GM18520 (cell line): ENCODE measurements at regions not wholly inside any gene's neighbourhood (a gene's known extent, or its start where the extent isn't known, plus 50 kb on each side); places are given as distances from the start of the nearest gene placed in this dataset.
"Not testable (repeated sequence)": the region's sequence is repeated elsewhere in the genome, so short reads cannot be mapped to it uniquely, and the experiment has no call there.

ENCODE experiments used
- ATAC-seq: cut with Tn5 transposase; IDR thresholded peaks from one replicate; pipeline ENCODE4 v1.9.1; 2021; ENCODE audit not compliant: unreplicated experiment

DNA sequence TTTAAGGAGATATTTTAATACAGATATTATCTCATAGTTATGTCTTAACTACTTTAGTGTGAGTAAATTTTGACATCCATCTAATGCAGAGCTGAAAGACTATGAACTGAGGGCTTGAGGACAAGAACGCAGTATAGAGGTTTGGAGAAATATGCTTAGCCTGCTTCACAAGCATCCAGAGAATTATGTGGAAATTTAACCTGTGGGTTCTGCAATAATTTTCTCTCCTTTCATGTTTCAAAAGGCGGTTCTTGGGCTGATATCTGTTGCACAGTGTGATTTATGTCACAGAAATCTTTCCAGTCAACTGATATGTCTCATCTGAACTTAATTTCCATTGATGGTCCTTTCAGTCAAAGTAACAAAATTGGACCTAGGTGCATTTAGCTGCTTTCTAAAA is 371.9 kb upstream of the VRK2 start:
- no peak for ATAC-seq

DNA sequence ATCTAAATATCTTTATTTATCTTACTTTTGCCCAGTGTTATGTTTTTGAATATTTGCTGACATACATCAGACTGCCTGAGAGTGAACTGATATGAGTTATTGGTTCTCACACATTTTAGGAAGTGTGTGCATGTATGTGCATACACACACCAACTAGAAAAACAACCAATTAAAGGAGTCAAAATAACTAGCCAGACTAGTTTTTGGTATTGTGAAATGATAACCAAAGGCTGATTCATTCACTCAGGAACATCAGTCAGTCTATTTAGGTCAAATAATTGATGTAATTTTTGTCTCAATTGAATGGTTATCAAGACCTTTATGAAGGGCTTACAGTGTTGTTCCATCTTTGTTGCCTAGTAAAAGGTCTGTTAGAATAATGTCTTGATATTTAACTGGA is 369.3 kb upstream of the VRK2 start:
- ATAC-seq, result no peak

GRCh38 chr2:57681650-57682049 is 365.0 kb upstream of the VRK2 start:
- ATAC-seq, result no peak

- no peak for ATAC-seq
Observed at GRCh38 chr2:57685032-57685431, 361.6 kb upstream of the VRK2 start.

GRCh38 chr2:57692395-57692794 is 354.2 kb upstream of the VRK2 start:
- no peak for ATAC-seq

GRCh38 chr2:57693177-57693576 is 353.4 kb upstream of the VRK2 start:
- no peak for ATAC-seq

GRCh38 chr2:57693965-57694364 is 352.6 kb upstream of the VRK2 start:
- no peak for ATAC-seq

- ATAC-seq, result no peak
Observed at GRCh38 chr2:57696016-57696415, 350.6 kb upstream of the VRK2 start.

DNA sequence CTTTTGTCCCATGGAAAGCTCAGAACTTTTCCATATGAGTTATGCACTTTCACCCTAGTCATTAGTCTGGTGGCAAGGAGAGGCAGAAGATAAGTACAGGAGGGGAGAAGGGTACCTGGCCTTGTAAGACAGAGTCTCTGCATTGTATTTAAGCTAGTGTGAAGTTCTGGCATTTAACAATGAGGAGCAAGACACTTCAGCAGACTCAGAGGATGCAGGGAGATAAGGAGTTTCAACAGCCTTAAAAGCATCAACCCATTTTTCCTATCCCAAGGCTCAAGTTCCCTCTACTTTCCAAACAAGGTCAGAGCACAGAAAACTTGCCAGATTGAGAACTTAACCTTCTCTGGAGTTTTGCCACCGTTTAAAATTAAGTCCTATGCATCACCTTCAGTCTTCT is 348.2 kb upstream of the VRK2 start:
- no peak for ATAC-seq

GRCh38 chr2:57698935-57699449 is 347.6 kb upstream of the VRK2 start:
- ATAC-seq, result no peak

DNA sequence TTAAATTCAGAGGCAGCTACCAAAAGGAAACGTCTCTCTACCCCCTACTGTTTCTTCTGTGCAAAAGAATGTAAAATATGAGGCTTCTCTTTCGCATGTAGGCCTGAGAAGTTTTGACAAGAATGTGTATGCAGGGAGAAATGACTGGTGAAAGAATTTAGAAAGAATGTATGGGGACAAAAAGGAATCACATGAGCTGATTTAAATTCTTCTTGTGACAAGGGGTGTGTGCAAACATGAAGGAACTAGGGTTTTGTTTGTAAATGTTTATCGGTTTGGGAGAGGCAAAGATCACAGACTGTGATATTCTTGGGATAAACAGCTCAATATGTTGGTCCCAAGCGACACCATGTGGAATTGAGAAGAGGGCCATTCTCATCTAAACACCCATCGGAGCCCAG is 345.2 kb upstream of the VRK2 start:
- ATAC-seq, result no peak

DNA sequence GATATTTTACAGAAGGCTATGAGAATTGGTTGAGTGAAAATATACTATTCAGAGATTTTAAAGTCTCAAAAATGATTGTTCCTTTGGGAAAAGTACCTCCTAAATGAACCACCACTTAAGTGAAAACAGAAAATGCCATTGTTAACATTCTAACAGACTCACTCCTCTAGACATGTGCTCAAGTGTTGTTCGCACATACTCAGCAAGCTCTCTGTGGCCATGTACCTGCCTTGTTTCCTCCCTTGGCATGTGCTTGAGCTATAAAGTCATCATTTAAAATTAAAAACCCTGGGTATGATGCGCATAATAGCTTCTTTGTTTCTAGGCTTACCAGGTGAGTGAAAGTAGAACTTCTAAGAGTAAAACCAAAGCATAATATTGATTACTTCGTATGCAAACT is 343.2 kb upstream of the VRK2 start:
- no peak for ATAC-seq

GRCh38 chr2:57707794-57708193 is 338.8 kb upstream of the VRK2 start:
- not testable (repeated sequence) for ATAC-seq

DNA sequence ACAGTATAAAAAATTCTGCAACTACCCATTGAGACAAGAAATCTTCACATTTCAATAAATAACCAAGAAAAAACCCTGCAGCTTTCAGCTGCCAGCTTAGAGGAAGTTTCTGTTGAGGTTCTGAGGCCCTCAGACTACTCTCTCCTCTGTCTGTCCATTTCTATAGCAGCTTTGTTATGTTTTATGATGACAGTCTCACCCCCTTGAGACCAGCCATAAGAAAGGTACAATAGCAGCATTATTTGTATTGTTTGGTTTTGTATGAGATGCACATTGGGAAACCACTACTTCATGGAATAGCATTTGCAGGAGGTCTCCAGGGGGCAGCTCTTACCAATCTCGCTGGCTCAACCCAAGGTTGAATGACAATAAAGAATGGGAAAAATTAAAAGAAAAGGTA is 334.6 kb upstream of the VRK2 start:
- no peak for ATAC-seq

DNA sequence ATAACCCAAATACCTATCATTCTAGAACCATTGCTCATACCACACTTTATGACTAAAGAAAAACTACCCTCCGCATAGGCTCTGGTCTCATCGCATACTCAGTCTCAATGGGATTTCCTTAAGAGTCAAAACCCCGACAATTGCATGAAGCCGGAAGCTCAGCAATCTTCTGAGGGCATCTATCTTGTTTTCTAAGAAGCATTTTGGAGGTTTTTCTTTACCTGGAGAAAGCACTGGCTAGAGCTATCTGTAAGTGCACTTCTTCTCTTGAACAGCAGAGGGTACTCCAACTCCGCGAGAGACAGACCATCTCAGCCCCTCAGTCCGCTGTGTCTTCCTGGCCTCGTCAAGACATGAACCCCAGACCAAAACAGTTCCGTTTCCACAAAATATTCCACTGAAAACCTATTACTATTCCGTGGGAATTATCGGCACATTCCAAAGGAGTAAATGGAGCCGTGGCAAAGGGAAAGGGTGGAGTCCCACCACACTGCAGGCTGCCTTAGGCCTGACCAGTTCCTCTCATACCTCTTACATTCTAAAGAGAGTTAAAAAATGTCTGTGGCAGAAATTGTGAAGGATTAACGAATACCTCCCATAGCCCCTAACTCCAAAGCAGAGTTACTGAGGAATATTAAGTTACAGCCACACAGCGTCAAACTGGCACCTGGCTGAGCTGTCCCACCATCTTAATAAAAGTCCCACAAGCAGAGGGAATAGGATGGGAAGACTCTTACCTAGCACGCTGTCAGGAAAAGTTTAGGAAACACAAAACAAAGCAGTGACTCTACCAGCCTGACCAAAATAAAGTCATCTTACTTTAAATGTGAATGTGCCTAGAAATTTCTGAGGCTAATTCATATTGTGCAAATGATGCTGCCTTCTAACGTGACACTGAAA is 325.6 kb upstream of the VRK2 start:
- ATAC-seq, result peak; percentile 96

- ATAC-seq, result no peak
Observed at GRCh38 chr2:57725337-57725947, 321.2 kb upstream of the VRK2 start.

- ATAC-seq, result no peak
Observed at GRCh38 chr2:57726294-57726693, 320.3 kb upstream of the VRK2 start.

- no peak for ATAC-seq
Observed at GRCh38 chr2:57728691-57729090, 317.9 kb upstream of the VRK2 start.

DNA sequence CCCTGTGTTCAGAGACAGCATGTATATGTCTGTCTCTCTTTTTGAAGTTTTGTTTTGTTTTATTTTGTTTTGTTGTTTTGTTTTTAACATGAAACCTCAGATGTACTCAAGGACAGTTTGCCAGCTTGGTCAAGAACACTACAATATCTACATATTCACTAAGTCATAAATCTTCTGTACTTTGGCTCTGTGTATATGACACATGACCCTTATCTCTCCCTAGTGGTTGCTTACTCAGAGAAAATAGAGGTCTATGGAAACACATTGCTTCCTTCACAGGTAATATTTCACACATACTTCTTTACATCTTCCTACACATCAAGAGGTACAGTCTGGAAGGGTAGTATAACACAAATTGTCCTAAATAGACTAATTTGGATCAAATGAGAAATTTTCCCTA is 312.6 kb upstream of the VRK2 start:
- ATAC-seq, result no peak

DNA sequence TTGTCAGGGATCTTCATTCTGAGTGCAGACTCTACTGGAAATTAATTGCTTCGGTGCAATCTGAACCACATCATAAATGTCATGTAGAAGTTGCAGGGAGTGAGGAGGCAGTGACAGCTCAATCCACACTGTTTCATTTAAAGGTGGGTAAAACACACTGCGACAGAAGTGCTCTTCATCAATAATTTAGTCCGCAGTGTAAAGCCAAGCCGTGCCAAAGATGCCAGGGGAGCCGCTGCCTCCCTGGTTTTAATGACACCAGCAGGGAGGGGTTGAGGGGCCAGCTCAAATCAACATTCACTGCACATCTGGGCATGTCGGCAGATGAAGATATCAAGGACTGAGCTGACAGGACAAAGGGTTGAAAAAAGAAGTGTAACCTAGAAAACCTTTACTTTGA is 305.7 kb upstream of the VRK2 start:
- ATAC-seq, result no peak

DNA sequence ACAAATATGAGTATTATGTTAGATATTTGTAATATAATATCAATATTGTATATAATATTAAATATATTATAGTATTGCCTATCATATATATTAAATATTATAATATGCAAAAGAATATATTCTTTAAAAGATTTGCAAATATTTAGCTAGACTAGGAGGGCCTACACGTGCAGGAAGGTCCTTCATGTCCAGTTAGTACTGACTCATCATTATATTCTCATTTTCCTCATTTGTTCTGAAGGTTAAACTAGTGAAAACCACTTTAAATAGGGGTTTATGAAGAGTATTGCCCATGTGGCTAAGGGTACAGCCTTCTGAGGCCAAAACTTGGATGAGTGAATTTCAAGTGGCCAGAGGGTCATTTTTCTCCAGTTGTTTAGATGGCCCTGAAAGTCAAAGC is 293.0 kb upstream of the VRK2 start:
- ATAC-seq, result no peak

DNA sequence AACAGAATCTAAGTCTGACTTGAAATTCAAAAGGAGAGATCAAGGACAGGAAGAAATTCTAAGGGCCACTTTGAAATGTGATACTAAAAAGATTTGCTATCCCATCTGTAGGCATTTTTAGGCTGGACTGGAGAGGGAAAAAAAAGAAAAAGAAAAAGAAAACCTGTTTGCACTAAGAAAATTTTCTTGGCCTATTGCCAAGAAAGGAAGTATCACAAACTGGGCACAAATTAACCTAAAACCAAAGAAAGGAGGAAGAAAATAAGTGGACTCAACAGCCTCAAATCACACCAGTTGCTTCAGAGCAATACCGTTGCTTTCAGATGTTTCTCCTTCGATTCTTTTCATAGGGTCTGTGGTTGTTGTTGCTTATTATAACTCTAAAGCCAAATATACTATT is 287.9 kb upstream of the VRK2 start:
- no peak for ATAC-seq
